IMR-90 (cell line): ENCODE measurements at regions not wholly inside any gene's neighbourhood (a gene's known extent, or its start where the extent isn't known, plus 50 kb on each side); places are given as distances from the start of the nearest gene placed in this dataset.

ENCODE experiments used
- ATAC-seq: fragments of 200-7000 bp; cut with Tn5 transposase; 2 replicates; pipeline ENCODE4 v1.9.1; 2020; ENCODE audit warnings: low read depth, mild to moderate bottlenecking, moderate library complexity
- BruUV-seq: library from RNA; stranded (reverse); fragments of 400-500 nt; replicated peaks from 2 replicates; lab custom pipeline; 2021; lab: Mats Ljungman, UMichigan
- CTCF ChIA-PET: fragments of 300-600 bp; formaldehyde crosslinking; extraction: SDS; loops from one replicate; lab custom pipeline; 2021; ENCODE audit warnings: antibody characterized with exemption; lab: Yijun Ruan, JAX
- POLR2A ChIA-PET: fragments of 300-600 bp; sonication (Branson Sonifier 250); formaldehyde crosslinking; loops from one replicate; lab custom pipeline; 2022; ENCODE audit warnings: antibody characterized with exemption; ENCODE audit not compliant: unreplicated experiment; lab: Charles Lee
- DNase-seq: peaks from one replicate; pipeline ENCODE4 v3.0.0; 2013
- H2AFZ ChIP-seq: replicated peaks from 2 replicates; pipeline ENCODE3; 2013; ENCODE audit warnings: low read length, mild to moderate bottlenecking; ENCODE audit not compliant: poor library complexity
- H2AK5ac ChIP-seq: 2 replicates; pipeline ENCODE4 v1.6.1; 2013; ENCODE audit warnings: low read depth, low read length, inconsistent platforms
- H2AK9ac ChIP-seq: replicated peaks from 2 replicates; pipeline ENCODE3; 2013; ENCODE audit warnings: mild to moderate bottlenecking, low read depth, low read length, moderate library complexity; ENCODE audit not compliant: poor library complexity
- H2BK120ac ChIP-seq: 2 replicates; pipeline ENCODE4 v1.6.1; 2013; ENCODE audit warnings: low read depth, low read length, inconsistent platforms
- H2BK15ac ChIP-seq: 3 replicates; pipeline ENCODE4 v1.6.1; 2013; ENCODE audit warnings: low read depth, low read length, inconsistent platforms
- H2BK20ac ChIP-seq: 2 replicates; pipeline ENCODE4 v1.6.1; 2013; ENCODE audit warnings: low read depth, mild to moderate bottlenecking, inconsistent platforms, low read length, moderate library complexity
- H2BK5ac ChIP-seq: 2 replicates; pipeline ENCODE4 v1.6.1; 2013; ENCODE audit warnings: mild to moderate bottlenecking, low read depth, low read length, inconsistent platforms; ENCODE audit not compliant: poor library complexity, severe bottlenecking
- H3K14ac ChIP-seq: replicated peaks from 2 replicates; pipeline ENCODE4 v1.6.1; 2013; ENCODE audit warnings: low read depth, low read length, inconsistent platforms
- H3K18ac ChIP-seq: 2 replicates; pipeline ENCODE4 v1.6.1; 2013; ENCODE audit warnings: low read depth, low read length, control low read depth
- H3K23ac ChIP-seq: 2 replicates; pipeline ENCODE4 v1.6.1; 2013; ENCODE audit warnings: low read depth, low read length, inconsistent platforms
- H3K27ac ChIP-seq: 2 replicates; pipeline ENCODE4 v1.5.1; 2013; ENCODE audit warnings: mild to moderate bottlenecking, control low read depth, low read length; ENCODE audit not compliant: insufficient read depth
- H3K27me3 ChIP-seq: 2 replicates; pipeline ENCODE4 v1.6.1; 2013; ENCODE audit warnings: low read length; ENCODE audit not compliant: control insufficient read depth, insufficient read depth
- H3K36me3 ChIP-seq: 2 replicates; pipeline ENCODE4 v1.6.1; 2013; ENCODE audit warnings: low read length, mixed read lengths; ENCODE audit not compliant: control insufficient read depth, insufficient read depth
- H3K4ac ChIP-seq: 2 replicates; pipeline ENCODE4 v1.6.1; 2013; ENCODE audit warnings: low read depth, low read length, inconsistent platforms
- H3K4me1 ChIP-seq: 2 replicates; pipeline ENCODE4 v1.6.1; 2013; ENCODE audit warnings: low read length, mixed read lengths; ENCODE audit not compliant: control insufficient read depth, insufficient read depth
- H3K4me2 ChIP-seq: 2 replicates; pipeline ENCODE4 v1.6.1; 2013; ENCODE audit warnings: low read depth, mild to moderate bottlenecking, control low read depth, low read length, moderate library complexity
- H3K4me3 ChIP-seq: 2 replicates; pipeline ENCODE4 v1.5.1; 2013; ENCODE audit warnings: low read depth, mild to moderate bottlenecking, control low read depth, low read length, moderate library complexity; ENCODE audit not compliant: insufficient read depth
- H3K56ac ChIP-seq: 2 replicates; pipeline ENCODE4 v1.6.1; 2013; ENCODE audit warnings: low read length, inconsistent platforms; ENCODE audit not compliant: insufficient read depth; ENCODE audit errors: extremely low read depth
- H3K79me1 ChIP-seq, 2 experiments: 2 replicates each; pipeline ENCODE4 v1.6.1; 2013; ENCODE audit warnings: low read length in 2 of 2, inconsistent platforms in 1 of 2, low read depth in 1 of 2
- H3K9ac ChIP-seq: 2 replicates; pipeline ENCODE4 v1.6.1; 2013; ENCODE audit warnings: low read depth, low read length, control low read depth
- H3K9me1 ChIP-seq: 2 replicates; pipeline ENCODE4 v1.6.1; 2013; ENCODE audit warnings: low read length, inconsistent platforms; ENCODE audit not compliant: insufficient read depth
- H3K9me3 ChIP-seq: 2 replicates; pipeline ENCODE4 v1.6.1; 2013; ENCODE audit warnings: low read length; ENCODE audit not compliant: control insufficient read depth, insufficient read depth
- H4K20me1 ChIP-seq: 2 replicates; pipeline ENCODE4 v1.6.1; 2013; ENCODE audit warnings: low read length, inconsistent platforms; ENCODE audit not compliant: insufficient read depth
- H4K5ac ChIP-seq: 2 replicates; pipeline ENCODE4 v1.6.1; 2013; ENCODE audit warnings: mild to moderate bottlenecking, low read depth, low read length, control low read depth
- H4K8ac ChIP-seq, 2 experiments: 2 replicates each; pipeline ENCODE4 v1.6.1; 2013; ENCODE audit warnings: low read depth in 2 of 2, low read length in 2 of 2, control low read depth in 1 of 2, inconsistent platforms in 1 of 2
- H4K91ac ChIP-seq: 2 replicates; pipeline ENCODE4 v1.6.1; 2013; ENCODE audit warnings: low read depth, low read length, inconsistent platforms; ENCODE audit not compliant: insufficient read depth
- BHLHE40 ChIP-seq: fragments of 150-350 bp; IDR thresholded peaks from 2 replicates; pipeline ENCODE4 v1.6.1; 2016; ENCODE audit warnings: mild to moderate bottlenecking, low read depth, low read length
- CEBPB ChIP-seq: IDR thresholded peaks from 2 replicates; pipeline ENCODE4 v1.6.1; 2012; ENCODE audit warnings: low read depth, low read length, improper control_type of control experiment
- FOS ChIP-seq: fragments of 150-350 bp; IDR thresholded peaks from 2 replicates; pipeline ENCODE4 v1.6.1; 2016; ENCODE audit warnings: low read depth, low read length
- MAFK ChIP-seq: IDR thresholded peaks from 2 replicates; pipeline ENCODE4 v1.6.1; 2012; ENCODE audit warnings: low read depth, low read length, improper control_type of control experiment
- MXI1 ChIP-seq: IDR thresholded peaks from 2 replicates; pipeline ENCODE4 v1.6.1; 2012; ENCODE audit warnings: low read depth, mild to moderate bottlenecking, low read length, moderate library complexity, borderline replicate concordance
- NFE2L2 ChIP-seq: fragments of 150-350 bp; IDR thresholded peaks from 2 replicates; pipeline ENCODE4 v1.6.1; 2016; ENCODE audit warnings: low read depth, mild to moderate bottlenecking, low read length
- RAD21 ChIP-seq: IDR thresholded peaks from 2 replicates; pipeline ENCODE4 v1.6.1; 2012; ENCODE audit warnings: low read length, improper control_type of control experiment
- RCOR1 ChIP-seq: IDR thresholded peaks from 2 replicates; pipeline ENCODE4 v1.6.1; 2012; ENCODE audit warnings: mild to moderate bottlenecking, low read length, improper control_type of control experiment; ENCODE audit not compliant: insufficient replicate concordance
- RFX5 ChIP-seq: IDR thresholded peaks from 2 replicates; pipeline ENCODE4 v1.8.0; 2012; ENCODE audit warnings: low read depth, mild to moderate bottlenecking, low read length, moderate library complexity
- SMC3 ChIP-seq: fragments of 150-350 bp; IDR thresholded peaks from 2 replicates; pipeline ENCODE4 v1.6.1; 2016; ENCODE audit warnings: low read depth, mild to moderate bottlenecking, antibody characterized with exemption, low read length, moderate library complexity
- WGBS, 2 experiments: methylation state at CpG; one replicate each; pipeline versions ENCODE4 v1.1.5 to v1.1.7; 2013; ENCODE audit warnings: missing lambda C conversion rate in 2 of 2; ENCODE audit not compliant: insufficient read length in 1 of 2; ENCODE audit errors: extremely low coverage in 2 of 2; 5-methylcytosine and 5-hydroxymethylcytosine counted together
- dilution Hi-C: fragments of 300-500 bp; cut with HindIII; formaldehyde crosslinking; loops from one replicate; pipeline ENCODE4 v1.14.3; 2018; ENCODE audit warnings: low sequenced_read_pairs; ENCODE audit not compliant: unreplicated experiment
- in situ Hi-C: fragments of 300-500 bp; cut with MboI; formaldehyde crosslinking; loops from 3 replicates; pipeline ENCODE4 v1.14.3; 2019; ENCODE audit warnings: low sequenced_read_pairs, inconsistent platforms, mixed read lengths
- intact Hi-C: fragments of 100-400 bp; cut with micrococcal nuclease; formaldehyde crosslinking; loops from 2 replicates; pipeline ENCODE4 v1.10.0; 2022
- TF ChIP-seq, protein P1 (sequence below): conservative IDR thresholded peaks from 2 replicates; pipeline ENCODE4 v1.5.1; 2012; ENCODE audit warnings: mild to moderate bottlenecking, low read depth, low read length, improper control_type of control experiment
- TF ChIP-seq, protein P2 (sequence below): fragments of 150-350 bp; IDR thresholded peaks from 2 replicates; pipeline ENCODE4 v1.6.1; 2016; ENCODE audit warnings: low read depth, mild to moderate bottlenecking, low read length, moderate library complexity, borderline replicate concordance
- TF ChIP-seq, protein P3 (sequence below): fragments of 150-350 bp; IDR thresholded peaks from 2 replicates; pipeline ENCODE4 v1.6.1; 2017; ENCODE audit warnings: mild to moderate bottlenecking, antibody characterized with exemption, low read length, low read depth

DNA sequence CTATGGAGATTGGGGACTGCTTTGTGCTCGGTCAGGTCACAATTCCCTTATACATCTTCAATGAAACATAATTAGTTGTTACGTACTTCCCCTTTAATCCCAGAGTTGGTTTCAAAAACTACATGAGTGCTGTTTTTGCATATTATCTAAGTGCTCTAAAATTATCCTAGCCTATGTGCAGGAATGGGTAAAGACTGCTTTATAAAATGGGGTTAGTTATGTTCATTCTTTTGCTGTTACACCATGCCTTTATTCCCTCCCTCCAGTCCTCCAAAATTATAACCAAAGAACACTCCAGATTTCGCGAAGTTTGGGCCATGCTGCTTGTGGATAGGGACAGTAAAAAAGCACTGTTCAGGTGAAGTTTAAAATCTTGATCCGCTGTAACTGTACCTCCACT is 173.9 kb upstream of the SNX7 start:
- dilution Hi-C loops (no loop called here), in situ Hi-C loops (no loop called here), intact Hi-C loops (no loop called here)
- no peak overlapping the region for H3K4me2 ChIP-seq
- WGBS, 2 experiments: no CpG with 5 or more reads among the region's 5 CpGs
- H2AK9ac ChIP-seq: no peak overlapping the region
- no peak overlapping the region for H4K8ac ChIP-seq
- no peak overlapping the region for H2BK15ac ChIP-seq
- H3K36me3 ChIP-seq: no peaks in the 10 kb centered on the region
- H2BK20ac ChIP-seq: no peak overlapping the region
- no peak overlapping the region for H3K9ac ChIP-seq
- no peak overlapping the region for H2BK120ac ChIP-seq
- H3K9me3 ChIP-seq: no peaks in the 10 kb centered on the region
- no peak overlapping the region for H3K23ac ChIP-seq
- H3K27ac ChIP-seq: no peak overlapping the region
- no peak overlapping the region for H3K4ac ChIP-seq
- no peak overlapping the region for H3K18ac ChIP-seq
- ChIA-PET POLR2A (no interaction called here), CTCF (no interaction called here)
- H2BK5ac ChIP-seq: no peak overlapping the region
- no peaks in the 10 kb centered on the region for H3K79me1 ChIP-seq
- no peak overlapping the region for H2AFZ ChIP-seq
- H4K5ac ChIP-seq: no peak overlapping the region
- BruUV-seq: no TSS peak
- H4K20me1 ChIP-seq: no peaks in the 10 kb centered on the region
- H3K4me3 ChIP-seq: no peak overlapping the region
- no peaks in the 10 kb centered on the region for H3K4me1 ChIP-seq
- H3K9me1 ChIP-seq: no peaks in the 10 kb centered on the region
- H3K27me3 ChIP-seq: peaks cover 2% of the 10 kb centered on the region; the same call in 1 of the 2 replicates
- no peak overlapping the region for H2AK5ac ChIP-seq
- no peak overlapping the region for H3K14ac ChIP-seq
- no peak for TF ChIP-seq RAD21
- no peak for TF ChIP-seq NFE2L2
- TF ChIP-seq, protein P1, sequence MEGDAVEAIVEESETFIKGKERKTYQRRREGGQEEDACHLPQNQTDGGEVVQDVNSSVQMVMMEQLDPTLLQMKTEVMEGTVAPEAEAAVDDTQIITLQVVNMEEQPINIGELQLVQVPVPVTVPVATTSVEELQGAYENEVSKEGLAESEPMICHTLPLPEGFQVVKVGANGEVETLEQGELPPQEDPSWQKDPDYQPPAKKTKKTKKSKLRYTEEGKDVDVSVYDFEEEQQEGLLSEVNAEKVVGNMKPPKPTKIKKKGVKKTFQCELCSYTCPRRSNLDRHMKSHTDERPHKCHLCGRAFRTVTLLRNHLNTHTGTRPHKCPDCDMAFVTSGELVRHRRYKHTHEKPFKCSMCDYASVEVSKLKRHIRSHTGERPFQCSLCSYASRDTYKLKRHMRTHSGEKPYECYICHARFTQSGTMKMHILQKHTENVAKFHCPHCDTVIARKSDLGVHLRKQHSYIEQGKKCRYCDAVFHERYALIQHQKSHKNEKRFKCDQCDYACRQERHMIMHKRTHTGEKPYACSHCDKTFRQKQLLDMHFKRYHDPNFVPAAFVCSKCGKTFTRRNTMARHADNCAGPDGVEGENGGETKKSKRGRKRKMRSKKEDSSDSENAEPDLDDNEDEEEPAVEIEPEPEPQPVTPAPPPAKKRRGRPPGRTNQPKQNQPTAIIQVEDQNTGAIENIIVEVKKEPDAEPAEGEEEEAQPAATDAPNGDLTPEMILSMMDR: no peak
- TF ChIP-seq RFX5: no peak
- TF ChIP-seq, protein P2, sequence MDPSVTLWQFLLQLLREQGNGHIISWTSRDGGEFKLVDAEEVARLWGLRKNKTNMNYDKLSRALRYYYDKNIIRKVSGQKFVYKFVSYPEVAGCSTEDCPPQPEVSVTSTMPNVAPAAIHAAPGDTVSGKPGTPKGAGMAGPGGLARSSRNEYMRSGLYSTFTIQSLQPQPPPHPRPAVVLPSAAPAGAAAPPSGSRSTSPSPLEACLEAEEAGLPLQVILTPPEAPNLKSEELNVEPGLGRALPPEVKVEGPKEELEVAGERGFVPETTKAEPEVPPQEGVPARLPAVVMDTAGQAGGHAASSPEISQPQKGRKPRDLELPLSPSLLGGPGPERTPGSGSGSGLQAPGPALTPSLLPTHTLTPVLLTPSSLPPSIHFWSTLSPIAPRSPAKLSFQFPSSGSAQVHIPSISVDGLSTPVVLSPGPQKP: no peak
- no peak for TF ChIP-seq CEBPB
- TF ChIP-seq RCOR1: no peak
- TF ChIP-seq BHLHE40: no peak
- no peak for TF ChIP-seq MAFK
- TF ChIP-seq, protein P3, sequence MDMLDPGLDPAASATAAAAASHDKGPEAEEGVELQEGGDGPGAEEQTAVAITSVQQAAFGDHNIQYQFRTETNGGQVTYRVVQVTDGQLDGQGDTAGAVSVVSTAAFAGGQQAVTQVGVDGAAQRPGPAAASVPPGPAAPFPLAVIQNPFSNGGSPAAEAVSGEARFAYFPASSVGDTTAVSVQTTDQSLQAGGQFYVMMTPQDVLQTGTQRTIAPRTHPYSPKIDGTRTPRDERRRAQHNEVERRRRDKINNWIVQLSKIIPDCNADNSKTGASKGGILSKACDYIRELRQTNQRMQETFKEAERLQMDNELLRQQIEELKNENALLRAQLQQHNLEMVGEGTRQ: no peak
- TF ChIP-seq FOS: no peak
- TF ChIP-seq MXI1: no peak
- no peak for TF ChIP-seq SMC3
- ATAC-seq: no peak
- no peak overlapping the region for H4K91ac ChIP-seq
- no peak for DNase-seq
- H3K56ac ChIP-seq: no peak overlapping the region
